Stimulated activated CD8-positive, alpha-beta memory T cell treated with anti-CD3 and anti-CD28 coated beads, Interleukin-15, amount 100 ng/mL, for 48 hours (primary cell): ENCODE measurements at regions not wholly inside any gene's neighbourhood (a gene's known extent, or its start where the extent isn't known, plus 50 kb on each side); places are given as distances from the start of the nearest gene placed in this dataset.

ENCODE experiments used
- DNase-seq, 2 donors: peaks; one replicate each; pipeline ENCODE4 v3.0.0-alpha.2; 2020; ENCODE audit warnings: low read depth in 2 of 2

- no peak for DNase-seq
Measured at GRCh38 chr2:5394223-5394622, 298.0 kb upstream of the SOX11 start.

GRCh38 chr2:5401115-5401657, 291.0 kb upstream of the SOX11 start:
- no peak for DNase-seq

GRCh38 chr2:5403392-5403791, 288.8 kb upstream of the SOX11 start:
- DNase-seq = no peak

GRCh38 chr2:5409898-5410381, 282.2 kb upstream of the SOX11 start:
- no peak for DNase-seq

GRCh38 chr2:5410991-5411700, 281.0 kb upstream of the SOX11 start:
- DNase-seq = no peak

- no peak for DNase-seq
Measured at GRCh38 chr2:5412001-5412400, 280.2 kb upstream of the SOX11 start.

GRCh38 chr2:5433855-5434254, 258.3 kb upstream of the SOX11 start:
- no peak for DNase-seq

- no peak for DNase-seq
Measured at GRCh38 chr2:5437375-5437774, 254.8 kb upstream of the SOX11 start.

GRCh38 chr2:5440174-5440573, 252.0 kb upstream of the SOX11 start:
- DNase-seq = no peak

- DNase-seq = no peak
Measured at GRCh38 chr2:5442736-5443135, 249.4 kb upstream of the SOX11 start.

- no peak for DNase-seq
Measured at GRCh38 chr2:5444168-5444567, 248.0 kb upstream of the SOX11 start.

- DNase-seq = no peak
Measured at GRCh38 chr2:5444854-5445253, 247.3 kb upstream of the SOX11 start.

- DNase-seq = no peak
Measured at GRCh38 chr2:5449867-5450266, 242.3 kb upstream of the SOX11 start.

GRCh38 chr2:5453220-5454050, 238.7 kb upstream of the SOX11 start:
- DNase-seq = no peak

- no peak for DNase-seq
Measured at GRCh38 chr2:5454051-5454390, 238.2 kb upstream of the SOX11 start.

- DNase-seq = no peak
Measured at GRCh38 chr2:5459041-5459440, 233.1 kb upstream of the SOX11 start.

- DNase-seq = no peak
Measured at GRCh38 chr2:5464657-5465056, 227.5 kb upstream of the SOX11 start.

- DNase-seq = no peak
Measured at GRCh38 chr2:5465859-5466258, 226.3 kb upstream of the SOX11 start.

GRCh38 chr2:5467178-5467905, 224.8 kb upstream of the SOX11 start:
- DNase-seq = no peak

GRCh38 chr2:5472673-5473072, 219.5 kb upstream of the SOX11 start:
- no peak for DNase-seq

- DNase-seq = no peak
Measured at GRCh38 chr2:5473635-5474034, 218.5 kb upstream of the SOX11 start.

- no peak for DNase-seq
Measured at GRCh38 chr2:5474716-5475115, 217.5 kb upstream of the SOX11 start.
